T47D (cell line): ENCODE measurements at regions not wholly inside any gene's neighbourhood (a gene's known extent, or its start where the extent isn't known, plus 50 kb on each side); places are given as distances from the start of the nearest gene placed in this dataset.

Source experiments
- DNase-seq, 2 experiments: peaks; one replicate each; pipeline versions ENCODE4 v3.0.0 to v3.0.0-alpha.2; 2011 to 2012; ENCODE audit warnings: low read depth in 1 of 2, low spot score in 1 of 2
- JUND ChIP-seq: IDR thresholded peaks from 2 replicates; pipeline ENCODE4 v1.6.1; 2012; ENCODE audit warnings: low read depth
- in situ Hi-C: cut with HindIII; loops from 2 replicates; pipeline ENCODE4 v1.10.0; 2016; ENCODE audit warnings: low sequenced_read_pairs, low pct_unique_long_range_greater_than_20kb

DNA sequence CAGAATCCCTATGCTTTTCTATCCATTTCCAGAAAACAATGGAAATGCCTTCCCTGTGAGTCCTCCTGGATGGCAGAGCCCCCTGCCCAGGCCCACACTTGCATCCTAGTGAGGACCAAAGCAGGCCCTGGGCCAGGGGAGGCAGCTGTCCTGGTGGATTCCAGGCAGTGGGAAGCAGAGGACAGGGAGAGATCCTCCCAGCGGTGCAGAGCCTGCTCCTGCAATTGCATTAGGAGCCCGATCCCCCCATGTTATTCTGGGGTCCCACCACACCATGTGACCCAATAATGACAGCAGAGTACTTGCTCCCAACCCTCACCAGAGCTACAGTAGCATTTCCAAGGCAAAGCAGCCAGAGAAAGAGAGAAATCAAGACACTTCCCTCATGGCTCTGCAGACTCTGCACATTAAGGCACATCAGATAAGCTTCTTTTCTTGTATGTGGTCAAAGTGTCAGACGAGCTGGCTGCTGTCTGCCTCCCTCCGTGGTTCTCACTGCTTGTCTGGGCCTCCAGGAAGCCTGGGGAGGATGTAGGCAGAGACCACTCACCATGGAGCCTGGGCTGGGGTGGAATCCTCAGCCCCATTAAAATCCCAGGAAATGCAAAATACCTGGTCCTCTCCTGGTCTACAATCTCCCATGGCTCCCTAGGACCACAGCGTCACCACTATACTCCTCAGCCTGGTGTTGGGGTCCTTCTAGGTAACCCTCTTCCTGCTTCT, 54.9 kb upstream of the RUNX3 start:
- in situ Hi-C loops, result no loop called here
- no peak for TF ChIP-seq JUND
- no peak for DNase-seq

DNA sequence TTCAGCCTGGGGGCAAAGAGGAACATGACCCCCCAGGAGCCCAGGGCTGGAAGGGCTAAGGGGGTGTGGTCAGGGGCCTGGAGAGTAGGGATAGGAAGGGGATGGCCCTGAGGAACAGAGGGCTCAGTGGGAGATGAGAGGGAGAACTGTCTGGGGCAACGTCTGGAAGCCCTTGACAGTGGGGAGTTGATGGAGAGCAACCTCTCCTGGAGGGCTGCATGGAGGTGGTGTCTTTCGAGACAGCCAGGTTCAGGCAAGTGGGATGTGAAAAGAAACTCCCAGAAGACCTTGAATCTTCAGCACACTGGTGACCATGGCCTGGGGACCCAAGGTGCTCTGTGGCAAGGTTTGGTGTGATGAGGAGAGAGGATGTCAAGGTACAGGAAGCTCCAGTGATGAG, 54.2 kb upstream of the RUNX3 start:
- TF ChIP-seq JUND, result no peak
- in situ Hi-C loops, result no loop called here
- DNase-seq, result no peak

DNA sequence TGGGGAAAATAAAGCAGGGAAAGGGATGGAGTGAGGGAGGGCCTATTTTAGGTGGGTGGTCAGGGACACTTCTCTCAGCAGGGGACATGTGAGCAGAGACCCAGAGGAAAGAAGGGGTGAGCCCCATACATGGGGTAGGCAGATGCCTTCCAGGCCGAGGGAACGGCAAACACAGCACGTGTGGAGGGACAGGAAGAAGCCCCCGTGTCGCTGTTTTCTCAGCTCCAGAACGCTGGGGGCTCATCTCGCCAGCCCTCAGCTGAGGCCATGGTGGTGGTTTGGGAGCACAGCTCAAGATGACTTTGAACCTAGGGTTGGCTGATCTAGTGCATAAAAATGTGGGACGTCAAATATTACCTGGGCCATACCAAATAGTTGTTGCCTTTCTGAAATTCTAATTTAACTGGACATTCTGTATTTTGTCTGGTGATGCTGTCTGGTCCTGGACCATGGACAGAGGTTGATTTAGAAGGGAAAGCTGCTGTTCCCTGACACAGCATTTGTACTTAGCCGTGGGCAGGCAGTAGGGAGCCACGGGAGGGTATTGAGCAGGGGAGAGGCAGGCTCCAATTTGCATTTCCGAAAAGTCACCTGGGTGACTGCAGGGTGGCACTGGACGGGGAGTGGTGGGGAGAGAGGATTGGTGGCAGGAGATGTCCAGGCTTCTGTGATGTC, 53.1 kb upstream of the RUNX3 start:
- no peak for DNase-seq
- TF ChIP-seq JUND, result no peak
- in situ Hi-C loops, result no loop called here

DNA sequence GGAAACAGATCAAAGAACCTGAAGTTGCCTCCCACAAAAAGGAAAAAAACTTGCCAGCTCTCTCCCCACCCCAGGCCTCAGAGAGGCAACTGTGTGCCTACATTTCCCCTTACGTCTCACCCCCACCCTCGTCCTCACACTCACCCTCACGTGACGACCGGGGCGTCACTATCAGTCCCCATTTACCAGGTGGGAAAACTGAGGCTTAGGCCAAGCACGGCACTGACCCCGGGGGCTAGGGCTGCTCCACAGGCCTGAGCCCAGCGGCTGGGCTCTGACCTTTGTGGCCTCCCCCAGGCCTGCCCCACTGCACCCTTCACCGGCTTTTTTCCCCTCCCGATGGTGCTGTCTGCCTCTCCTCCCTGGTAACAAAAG, 51.5 kb upstream of the RUNX3 start:
- in situ Hi-C loops, result no loop called here

DNA sequence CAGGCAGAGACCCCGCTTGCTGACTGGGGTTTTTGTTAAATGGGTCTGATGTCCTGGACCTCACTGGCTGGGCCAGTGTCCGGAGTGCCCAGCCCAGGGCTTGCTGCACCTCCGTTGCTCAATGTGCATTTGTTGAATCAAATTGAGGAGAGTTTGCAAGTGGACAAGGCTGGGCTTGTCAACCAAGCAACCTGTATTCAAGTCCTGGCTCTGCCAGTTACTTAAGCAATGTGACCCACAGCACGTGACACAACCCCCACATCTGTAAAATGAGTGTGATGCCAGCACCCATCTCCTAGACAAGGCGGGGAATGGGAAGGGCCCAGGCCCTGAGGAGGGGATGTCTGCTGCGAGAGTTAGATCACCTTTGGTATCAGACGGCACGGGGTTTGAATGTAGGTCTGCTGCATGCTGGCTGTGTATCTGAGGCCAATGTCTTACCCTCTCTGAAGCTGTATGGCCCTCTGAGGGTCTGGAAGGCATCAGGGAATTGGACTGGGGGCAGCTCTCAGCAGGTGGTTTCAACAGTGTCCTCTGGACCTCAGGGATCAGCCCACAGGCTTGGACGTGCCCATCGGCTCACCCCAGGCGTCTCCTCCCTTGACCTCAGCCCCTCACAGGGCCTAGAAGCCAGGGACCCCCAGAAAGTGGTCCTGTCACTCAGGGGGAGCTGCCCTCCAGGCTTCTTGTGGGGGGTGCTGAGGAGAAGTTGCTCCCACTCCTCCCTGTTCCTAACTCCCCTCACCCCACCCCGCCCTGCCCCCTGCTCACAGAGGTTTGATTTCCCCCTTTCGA, 51.0 kb upstream of the RUNX3 start:
- DNase-seq, result no peak
- in situ Hi-C loops, result no loop called here
- TF ChIP-seq JUND, result no peak

More for the DNA sequence above, 51.5 kb upstream of the RUNX3 start:
- TF ChIP-seq JUND, result no peak
- DNase-seq, result no peak
